Tibial nerve (tissue), 3 donors: ENCODE measurements at regions not wholly inside any gene's neighbourhood (a gene's known extent, or its start where the extent isn't known, plus 50 kb on each side); places are given as distances from the start of the nearest gene placed in this dataset.

ENCODE experiments used
- CTCF ChIP-seq, 5 experiments: fragments of 200-600 bp in 3 of 5; fragments of 450-650 bp in 2 of 5; sonication (generic) in 3 of 5; IDR thresholded peaks; one replicate each; pipeline ENCODE4 v1.5.1; 2016 to 2019; ENCODE audit warnings: antibody characterized with exemption in 5 of 5, mild to moderate bottlenecking in 3 of 5, moderate library complexity in 2 of 5
- POLR2A ChIP-seq, 2 donors: fragments of 450-650 bp; IDR thresholded peaks; one replicate each; pipeline ENCODE4 v1.6.1; 2017; ENCODE audit warnings: antibody characterized with exemption in 2 of 2, mild to moderate bottlenecking in 2 of 2, moderate library complexity in 2 of 2

GRCh38 chr11:127340438-127340837, 339.9 kb upstream of the KIRREL3 start:
- TF ChIP-seq CTCF (IDR thresholded peaks at IDR 0.05), result no peak
- no peak for TF ChIP-seq POLR2A (IDR thresholded peaks at IDR 0.05)
